Activated B cell treated with CpG ODN at 0.5 μM for 24 hours (primary cell): ENCODE measurements at regions not wholly inside any gene's neighbourhood (a gene's known extent, or its start where the extent isn't known, plus 50 kb on each side); places are given as distances from the start of the nearest gene placed in this dataset.

Source experiments
- ATAC-seq: fragments of 200-7000 bp; cut with Tn5 transposase; one replicate; pipeline ENCODE4 v1.10.0; 2021; ENCODE audit warnings: low read depth, mild to moderate bottlenecking, moderate library complexity
- CTCF ChIA-PET: fragments of 350-600 bp; sonication (Branson Sonifier 250); formaldehyde crosslinking; loops from one replicate; lab custom pipeline; 2021; ENCODE audit warnings: antibody characterized with exemption; lab: Charles Lee
- POLR2A ChIA-PET: fragments of 350-600 bp; sonication (Branson Sonifier 250); formaldehyde crosslinking; loops from one replicate; lab custom pipeline; 2021; ENCODE audit warnings: antibody characterized with exemption; lab: Charles Lee
- DNase-seq: peaks from one replicate; pipeline ENCODE4 v3.0.0; 2022
- H3K27ac Mint-ChIP-seq: one replicate; pipeline ENCODE4 v1.8.0; 2020; ENCODE audit warnings: mixed read lengths
- H3K27me3 Mint-ChIP-seq: one replicate; pipeline ENCODE4 v1.8.0; 2021; ENCODE audit warnings: mixed read lengths
- H3K36me3 Mint-ChIP-seq: one replicate; pipeline ENCODE4 v1.8.0; 2021; ENCODE audit warnings: low read depth, mixed read lengths
- H3K4me1 Mint-ChIP-seq: one replicate; pipeline ENCODE4 v1.8.0; 2021; ENCODE audit warnings: mixed read lengths
- H3K4me3 Mint-ChIP-seq: one replicate; pipeline ENCODE4 v1.8.0; 2020; ENCODE audit warnings: mild to moderate bottlenecking, mixed read lengths
- H3K9me3 Mint-ChIP-seq: one replicate; pipeline ENCODE4 v1.8.0; 2020; ENCODE audit warnings: mixed read lengths
- intact Hi-C: fragments of 100-400 bp; cut with micrococcal nuclease; formaldehyde crosslinking; loops from one replicate; pipeline ENCODE4 v1.15.1; 2024
- TF ChIP-seq, protein P1 (sequence below): fragments of 200-600 bp; IDR thresholded peaks from one replicate; pipeline ENCODE4 v1.8.0; 2022; ENCODE audit warnings: antibody characterized with exemption, mild to moderate bottlenecking

DNA sequence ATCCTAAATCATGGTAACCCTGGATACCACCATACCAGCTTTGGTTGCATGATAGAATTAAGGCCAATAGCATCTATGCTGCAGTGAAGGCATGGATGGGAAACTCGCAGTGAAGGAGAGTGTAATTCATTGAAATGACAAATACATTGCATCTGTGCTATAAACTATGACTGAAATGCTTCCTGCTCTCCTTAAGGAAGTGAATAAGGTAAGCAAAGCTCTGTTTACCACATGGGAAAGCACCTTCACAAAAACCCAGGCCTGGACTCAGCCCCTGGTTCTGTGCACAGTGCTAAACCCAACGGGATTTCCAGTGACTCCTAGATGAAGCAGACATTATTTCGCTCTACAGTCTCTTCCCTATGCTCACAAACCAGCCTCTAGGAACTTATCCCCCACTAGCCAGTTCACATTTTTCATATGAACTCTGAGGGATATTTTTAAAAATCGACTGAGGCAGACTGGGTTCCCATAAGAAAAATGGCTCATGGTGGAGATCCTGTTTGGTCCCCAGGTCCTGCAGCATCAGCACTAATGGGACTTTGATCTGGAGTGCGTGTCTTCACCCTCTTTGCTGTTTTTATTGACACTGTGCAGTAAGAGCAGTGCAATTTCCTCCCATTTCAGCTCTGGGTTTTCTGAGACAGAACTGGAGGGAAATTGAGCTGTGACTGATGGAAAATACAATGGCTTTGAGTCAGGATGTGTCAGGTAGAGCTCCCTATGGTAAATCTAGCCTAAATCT is 362.7 kb downstream of the SIPA1L2 start:
- no peak for ATAC-seq
- Mint-ChIP-seq H3K9me3 (no peaks in the 10 kb centered on the region), H3K27ac (no peak overlapping the region)

DNA sequence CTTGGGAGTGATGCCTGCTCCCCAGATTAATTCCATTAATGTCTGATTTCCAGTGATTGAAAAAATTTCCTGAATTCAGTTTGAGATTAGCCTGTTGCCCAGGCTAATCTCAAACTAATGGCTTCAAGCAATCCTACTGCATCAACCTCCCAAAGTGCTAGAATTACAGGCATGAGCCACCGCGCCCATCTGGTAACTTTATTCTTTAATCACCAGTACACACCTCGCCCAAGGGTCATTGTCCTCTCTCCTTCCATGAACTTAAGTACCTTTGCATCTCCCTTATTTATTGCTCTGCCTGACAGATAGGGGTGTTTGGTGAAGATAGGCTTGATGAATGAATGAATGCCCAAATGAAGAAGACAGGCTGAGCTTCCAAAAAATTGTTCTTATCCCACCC is 366.5 kb downstream of the SIPA1L2 start:
- no peaks in the 10 kb centered on the region for H3K4me1 Mint-ChIP-seq
- intact Hi-C loops: no loop called here
- CTCF ChIA-PET: no interaction called here
- DNase-seq (no peak), ATAC-seq (no peak)
- POLR2A ChIA-PET: no interaction called here
- TF ChIP-seq, protein P1, sequence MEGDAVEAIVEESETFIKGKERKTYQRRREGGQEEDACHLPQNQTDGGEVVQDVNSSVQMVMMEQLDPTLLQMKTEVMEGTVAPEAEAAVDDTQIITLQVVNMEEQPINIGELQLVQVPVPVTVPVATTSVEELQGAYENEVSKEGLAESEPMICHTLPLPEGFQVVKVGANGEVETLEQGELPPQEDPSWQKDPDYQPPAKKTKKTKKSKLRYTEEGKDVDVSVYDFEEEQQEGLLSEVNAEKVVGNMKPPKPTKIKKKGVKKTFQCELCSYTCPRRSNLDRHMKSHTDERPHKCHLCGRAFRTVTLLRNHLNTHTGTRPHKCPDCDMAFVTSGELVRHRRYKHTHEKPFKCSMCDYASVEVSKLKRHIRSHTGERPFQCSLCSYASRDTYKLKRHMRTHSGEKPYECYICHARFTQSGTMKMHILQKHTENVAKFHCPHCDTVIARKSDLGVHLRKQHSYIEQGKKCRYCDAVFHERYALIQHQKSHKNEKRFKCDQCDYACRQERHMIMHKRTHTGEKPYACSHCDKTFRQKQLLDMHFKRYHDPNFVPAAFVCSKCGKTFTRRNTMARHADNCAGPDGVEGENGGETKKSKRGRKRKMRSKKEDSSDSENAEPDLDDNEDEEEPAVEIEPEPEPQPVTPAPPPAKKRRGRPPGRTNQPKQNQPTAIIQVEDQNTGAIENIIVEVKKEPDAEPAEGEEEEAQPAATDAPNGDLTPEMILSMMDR: no peak
- no peaks in the 10 kb centered on the region for H3K36me3 Mint-ChIP-seq
- H3K27ac Mint-ChIP-seq: no peak overlapping the region
- peaks cover 5% of the 10 kb centered on the region for H3K27me3 Mint-ChIP-seq
- no peaks in the 10 kb centered on the region for H3K9me3 Mint-ChIP-seq
- H3K4me3 Mint-ChIP-seq: no peak overlapping the region

More for the DNA sequence above, 362.7 kb downstream of the SIPA1L2 start:
- no peak overlapping the region for H3K4me3 Mint-ChIP-seq
- H3K4me1 Mint-ChIP-seq: no peaks in the 10 kb centered on the region
- CTCF ChIA-PET: no interaction called here
- POLR2A ChIA-PET: no interaction called here
- no peaks in the 10 kb centered on the region for H3K36me3 Mint-ChIP-seq
- H3K27me3 Mint-ChIP-seq: peaks cover 3% of the 10 kb centered on the region
- intact Hi-C loops: no loop called here
- no peak for DNase-seq
- TF ChIP-seq, protein P1: no peak

DNA sequence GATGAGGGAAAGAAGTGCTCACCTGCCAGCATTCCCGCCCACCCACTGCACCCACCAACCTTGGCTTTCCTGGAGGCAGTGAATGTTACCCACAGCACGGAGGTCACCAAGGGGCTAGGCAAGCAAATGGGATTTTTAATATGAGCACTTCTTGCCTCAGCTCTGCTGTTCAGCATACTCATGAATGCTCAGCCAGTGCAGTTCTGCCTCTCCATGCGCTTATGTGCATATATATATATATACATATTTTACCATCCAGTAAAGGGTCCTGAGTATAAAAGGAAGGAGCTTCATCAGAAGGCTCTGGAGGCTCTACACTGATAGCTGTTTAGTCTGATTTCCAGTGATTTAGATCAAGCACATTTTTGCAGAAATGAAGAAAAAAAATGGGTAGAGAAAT is 366.9 kb downstream of the SIPA1L2 start:
- ChIA-PET POLR2A (no interaction called here), CTCF (no interaction called here)
- H3K27ac Mint-ChIP-seq: no peak overlapping the region
- H3K4me3 Mint-ChIP-seq: no peak overlapping the region
- peaks cover 5% of the 10 kb centered on the region for H3K27me3 Mint-ChIP-seq
- intact Hi-C loops: no loop called here
- TF ChIP-seq, protein P1: no peak
- H3K4me1 Mint-ChIP-seq: no peaks in the 10 kb centered on the region
- DNase-seq (no peak), ATAC-seq (no peak)
- H3K9me3 Mint-ChIP-seq: no peaks in the 10 kb centered on the region
- no peaks in the 10 kb centered on the region for H3K36me3 Mint-ChIP-seq

DNA sequence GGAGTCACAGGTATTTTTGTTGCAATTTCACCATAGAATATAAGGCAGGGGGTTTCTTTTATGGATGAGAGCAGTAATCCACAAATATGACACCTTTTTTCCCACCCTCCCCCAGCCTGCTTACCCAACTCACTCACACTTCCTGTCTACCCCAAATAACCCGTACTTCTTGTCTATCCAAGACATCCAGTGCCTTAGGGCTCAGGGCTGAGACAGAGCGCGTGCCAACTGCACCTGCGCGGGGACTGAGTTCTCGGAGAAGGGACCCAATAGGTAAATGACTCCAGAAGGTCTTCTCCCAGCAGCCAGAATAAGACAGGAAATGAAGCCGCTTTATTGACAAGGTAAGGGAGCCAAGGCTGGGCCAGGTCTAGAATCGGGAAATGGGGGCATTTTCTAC is 369.1 kb downstream of the SIPA1L2 start:
- DNase-seq (no peak), ATAC-seq (no peak)
- intact Hi-C loops: no loop called here
- POLR2A ChIA-PET: no interaction called here
- TF ChIP-seq, protein P1: no peak
- H3K36me3 Mint-ChIP-seq: no peaks in the 10 kb centered on the region
- no peaks in the 10 kb centered on the region for H3K4me1 Mint-ChIP-seq
- no peak overlapping the region for H3K27ac Mint-ChIP-seq
- H3K4me3 Mint-ChIP-seq: no peak overlapping the region
- peaks cover 5% of the 10 kb centered on the region for H3K27me3 Mint-ChIP-seq
- CTCF ChIA-PET: no interaction called here
- no peaks in the 10 kb centered on the region for H3K9me3 Mint-ChIP-seq

DNA sequence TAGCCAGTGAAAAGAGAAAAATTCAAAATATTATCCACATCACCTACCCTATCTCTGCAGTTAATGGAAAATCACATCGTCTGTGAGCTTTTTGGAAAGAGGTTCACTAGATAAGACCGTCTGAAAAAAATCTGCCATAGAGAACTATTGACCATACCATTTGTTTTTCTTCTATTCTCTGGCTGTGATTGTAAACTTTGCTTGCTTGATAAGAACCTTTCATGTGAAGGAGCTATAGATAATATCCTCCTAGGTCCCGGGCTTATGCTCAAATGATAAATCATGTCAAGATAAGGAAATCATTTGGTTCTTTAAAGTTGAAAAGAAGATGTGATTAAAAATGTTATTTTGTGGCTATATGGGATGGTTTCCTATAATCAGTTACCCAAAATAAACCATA is 369.9 kb downstream of the SIPA1L2 start:
- H3K4me1 Mint-ChIP-seq: no peaks in the 10 kb centered on the region
- H3K4me3 Mint-ChIP-seq: no peak overlapping the region
- intact Hi-C loops: no loop called here
- TF ChIP-seq, protein P1: no peak
- no peaks in the 10 kb centered on the region for H3K36me3 Mint-ChIP-seq
- CTCF ChIA-PET: no interaction called here
- H3K27me3 Mint-ChIP-seq: peaks cover 5% of the 10 kb centered on the region
- DNase-seq (no peak), ATAC-seq (no peak)
- H3K9me3 Mint-ChIP-seq: no peaks in the 10 kb centered on the region
- POLR2A ChIA-PET: no interaction called here
- no peak overlapping the region for H3K27ac Mint-ChIP-seq
